ENCODE measurements at regions not wholly inside any gene's neighbourhood (a gene's known extent, or its start where the extent isn't known, plus 50 kb on each side); places are given as distances from the start of the nearest gene placed in this dataset.
"Not testable (repeated sequence)": the region's sequence is repeated elsewhere in the genome, so short reads cannot be mapped to it uniquely, and the experiment has no call there.

- DNase-seq (ENCODE audit: low spot score): no peak
These were observed 250.0 kb downstream of the SMAD2 start for GRCh38 chr18:47680488-47680887.

DNA sequence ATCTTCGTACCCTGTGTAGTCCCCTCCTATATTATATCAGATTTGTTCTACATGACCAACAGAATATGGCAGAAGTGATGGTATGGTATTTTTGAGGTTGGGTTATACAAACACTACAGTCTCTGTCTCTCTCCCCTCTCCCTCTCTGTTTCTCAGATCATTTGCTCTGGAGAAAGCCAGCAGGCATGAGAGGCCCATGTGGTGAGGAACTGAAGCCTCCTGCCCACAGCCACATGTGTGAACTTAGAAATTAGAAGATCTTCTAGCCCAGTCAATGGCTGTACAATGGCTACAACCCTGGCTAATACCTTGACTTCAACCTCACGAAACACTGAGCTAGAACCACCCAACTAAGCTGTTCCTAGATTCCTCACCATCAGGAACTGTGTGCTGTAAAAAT is 250.6 kb downstream of the SMAD2 start:
- no peak for DNase-seq (ENCODE audit: low spot score)

GRCh38 chr18:47677952-47678351 is 252.5 kb downstream of the SMAD2 start:
- DNase-seq (ENCODE audit: low spot score): no peak

- DNase-seq (ENCODE audit: low spot score): no peak
These were observed 260.6 kb downstream of the SMAD2 start for GRCh38 chr18:47669815-47670214.

GRCh38 chr18:47658498-47658897 is 272.0 kb downstream of the SMAD2 start:
- DNase-seq (ENCODE audit: low spot score): no peak

DNA sequence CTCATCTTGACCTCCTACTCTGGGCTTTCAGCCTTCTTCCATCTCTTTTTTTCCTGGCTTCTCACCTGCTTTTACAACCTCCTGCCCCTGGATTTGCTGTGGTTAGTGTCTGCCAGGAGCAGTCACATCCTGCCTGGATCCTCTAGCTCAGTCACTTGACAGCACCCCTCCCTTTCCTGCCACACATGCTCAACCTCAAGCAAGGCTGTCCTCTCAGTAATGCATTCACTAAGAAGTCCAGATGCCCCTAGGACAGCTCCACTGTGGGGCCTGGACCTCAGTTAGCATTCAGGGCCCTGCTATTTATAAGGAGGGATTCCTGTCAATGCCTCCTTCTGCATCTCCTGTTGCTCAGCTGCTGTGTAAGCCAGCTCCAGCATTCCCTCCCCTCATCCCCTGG is 275.5 kb downstream of the SMAD2 start:
- DNase-seq (ENCODE audit: low spot score): no peak

- no peak for DNase-seq (ENCODE audit: low spot score)
These were observed 285.6 kb downstream of the SMAD2 start for GRCh38 chr18:47644896-47645295.

DNA sequence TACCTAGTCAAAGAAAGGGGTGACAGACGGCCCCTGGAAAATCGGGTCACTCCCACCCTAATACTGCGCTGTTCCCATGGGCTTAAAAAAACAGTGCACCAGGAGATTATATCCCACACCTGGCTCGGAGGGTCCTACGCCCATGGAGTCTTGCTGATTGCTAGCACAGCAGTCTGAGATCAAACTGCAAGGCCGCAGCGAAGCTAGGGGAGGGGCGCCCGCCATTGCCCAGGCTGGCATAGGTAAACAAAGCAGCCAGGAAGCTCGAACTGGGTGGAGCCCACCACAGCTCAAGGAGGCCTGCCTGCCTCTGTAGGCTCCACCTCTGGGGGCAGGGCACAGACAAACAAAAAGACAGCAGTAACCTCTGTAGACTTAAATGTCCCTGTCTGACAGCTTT is 292.9 kb downstream of the SMAD2 start:
- DNase-seq (ENCODE audit: low spot score): not testable (repeated sequence)

DNA sequence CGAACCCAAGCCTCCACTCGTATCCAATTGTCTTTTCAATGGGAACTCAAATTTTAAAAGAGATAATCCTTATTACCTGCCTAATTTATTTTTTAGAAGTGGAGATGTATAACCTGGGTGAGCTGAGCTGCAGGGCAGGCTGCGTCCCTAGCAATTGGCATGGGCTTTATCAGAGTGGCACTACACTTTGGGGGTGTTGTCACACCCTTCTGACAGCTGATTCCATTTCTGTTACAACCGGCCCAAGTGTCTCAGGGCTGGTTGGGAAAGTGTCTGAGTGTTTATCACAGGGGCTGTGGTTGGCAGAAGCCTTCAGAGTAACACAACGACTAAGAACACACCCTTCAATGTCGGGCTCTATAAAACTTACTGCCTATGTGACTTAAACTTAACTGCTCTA is 295.0 kb downstream of the SMAD2 start:
- DNase-seq (ENCODE audit: low spot score): no peak

DNA sequence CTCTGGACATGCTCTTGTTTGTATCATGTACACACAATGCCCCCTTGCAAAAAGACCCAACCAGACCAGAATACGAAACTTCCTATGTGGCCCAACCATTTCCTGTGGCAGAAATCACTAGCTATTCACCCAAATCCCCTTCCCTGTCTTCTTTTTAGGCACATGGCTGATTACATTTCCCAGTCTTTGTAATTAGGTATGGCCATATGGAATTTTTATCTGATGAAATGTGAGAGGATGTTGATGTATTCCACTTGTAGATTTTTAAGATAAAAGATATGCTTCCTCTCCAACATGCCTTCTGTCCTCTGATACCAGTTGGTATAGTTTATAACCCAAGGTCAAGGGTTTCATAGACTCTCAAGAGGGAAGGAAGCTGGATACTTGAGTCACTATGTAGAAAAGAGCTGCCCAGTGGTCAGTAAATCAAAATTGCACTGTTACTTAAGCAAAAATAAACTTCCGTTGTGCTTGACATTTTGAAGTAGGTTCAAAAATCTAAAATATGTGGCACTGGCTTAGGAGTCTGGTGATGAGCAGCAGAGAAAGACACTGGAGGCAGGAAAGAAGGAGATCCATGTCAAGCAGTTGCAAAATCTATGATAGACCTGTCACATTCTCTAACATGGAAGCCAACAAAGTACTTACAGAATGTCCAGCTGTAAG is 297.4 kb downstream of the SMAD2 start:
- no peak for DNase-seq (ENCODE audit: low spot score)

DNA sequence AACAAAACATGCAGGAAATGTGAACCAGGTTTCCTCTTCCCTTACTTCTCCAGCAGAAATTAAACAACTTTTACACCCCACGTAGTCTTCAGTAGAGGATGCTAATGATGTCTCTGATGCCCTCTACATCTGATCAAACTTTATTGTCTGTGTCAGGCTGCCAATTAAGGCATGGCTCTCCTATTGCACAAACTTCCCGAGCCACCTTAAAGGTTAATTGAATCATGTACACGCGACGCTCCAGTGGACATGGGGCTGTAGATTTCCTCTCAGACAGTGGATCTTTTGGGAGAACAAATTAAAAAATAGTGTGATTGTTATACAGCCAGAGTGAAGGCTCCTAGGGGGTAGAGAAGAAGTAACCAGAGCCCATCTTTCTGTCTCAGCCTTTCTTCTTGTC is 301.6 kb downstream of the SMAD2 start:
- DNase-seq (ENCODE audit: low spot score): no peak

- no peak for DNase-seq (ENCODE audit: low spot score)
These were observed 302.1 kb downstream of the SMAD2 start for GRCh38 chr18:47628240-47628781.

GRCh38 chr18:47627030-47627429 is 303.4 kb downstream of the SMAD2 start:
- no peak for DNase-seq (ENCODE audit: low spot score)

DNA sequence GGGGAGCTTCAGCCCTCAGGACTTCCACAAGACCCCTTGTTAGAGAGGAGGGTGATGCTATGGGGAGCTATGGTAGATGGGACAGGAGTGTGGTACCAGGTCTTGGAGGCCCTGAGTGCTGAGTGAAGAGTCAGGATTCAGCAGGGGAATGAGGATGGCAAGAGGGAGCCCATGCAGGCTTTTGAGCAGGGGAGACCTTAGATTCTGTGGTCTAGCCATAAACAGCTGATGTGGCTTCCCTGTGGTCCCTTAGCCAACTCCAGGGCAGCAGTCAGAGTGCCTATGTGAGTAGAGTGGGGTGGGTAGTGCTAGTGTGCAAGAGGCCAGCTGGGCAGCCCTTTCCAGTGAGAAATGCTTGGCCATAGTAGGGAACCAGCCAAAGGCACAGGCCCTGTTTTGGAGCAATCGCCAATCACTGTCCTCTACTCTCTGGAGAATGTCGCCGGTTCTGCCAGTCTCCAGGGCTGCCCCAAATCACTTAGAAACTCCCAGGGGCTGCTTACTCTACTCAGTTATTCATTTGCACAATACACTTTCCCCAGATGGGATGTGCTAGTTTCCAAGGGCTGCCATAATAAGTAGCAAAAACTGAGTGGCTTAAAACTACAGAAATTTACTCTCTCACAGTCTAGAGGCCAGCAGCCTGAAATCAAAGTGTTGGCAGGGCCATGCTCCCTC is 310.5 kb downstream of the SMAD2 start:
- no peak for DNase-seq (ENCODE audit: low spot score)

DNA sequence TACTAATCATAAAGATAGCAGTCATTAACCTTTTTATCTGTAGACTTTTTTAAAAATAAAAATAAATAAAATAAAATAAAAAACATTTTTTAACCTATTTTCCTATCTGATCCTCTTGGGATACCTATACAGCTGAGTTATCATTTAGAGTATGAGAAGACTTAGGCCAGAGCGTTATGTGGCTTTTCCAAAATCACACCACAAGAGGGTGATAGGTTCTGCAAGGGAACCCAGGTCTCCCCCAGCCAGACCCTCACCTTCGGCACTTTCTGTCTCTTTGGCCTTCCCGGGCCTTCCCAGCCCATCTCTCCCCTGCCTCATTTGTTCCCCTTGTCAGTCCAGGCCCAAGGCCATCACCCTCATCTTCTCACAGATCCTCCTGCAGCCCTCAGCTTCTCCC is 311.7 kb downstream of the SMAD2 start:
- DNase-seq (ENCODE audit: low spot score): no peak

- no peak for DNase-seq (ENCODE audit: low spot score)
These were observed 315.4 kb downstream of the SMAD2 start for GRCh38 chr18:47615043-47615442.

DNA sequence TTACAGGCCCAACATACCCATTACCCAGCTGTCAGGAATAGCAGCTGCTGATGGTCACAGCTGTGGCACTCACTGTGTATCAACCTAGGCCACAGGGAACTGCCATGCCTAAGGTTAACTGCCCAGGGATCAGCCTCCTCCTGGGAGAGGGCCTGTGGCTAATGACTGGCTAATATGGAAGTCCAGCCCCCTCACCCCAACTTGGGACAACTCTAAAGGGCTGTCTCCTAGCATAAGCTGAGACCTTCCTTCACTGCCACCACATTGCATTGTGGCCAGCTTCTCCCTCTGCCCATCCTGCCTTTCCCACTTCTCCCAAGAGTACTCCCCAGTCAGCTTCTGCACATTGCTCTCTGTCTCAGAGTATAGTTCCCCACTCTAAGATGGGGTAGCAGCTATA is 316.5 kb downstream of the SMAD2 start:
- no peak for DNase-seq (ENCODE audit: low spot score)

DNA sequence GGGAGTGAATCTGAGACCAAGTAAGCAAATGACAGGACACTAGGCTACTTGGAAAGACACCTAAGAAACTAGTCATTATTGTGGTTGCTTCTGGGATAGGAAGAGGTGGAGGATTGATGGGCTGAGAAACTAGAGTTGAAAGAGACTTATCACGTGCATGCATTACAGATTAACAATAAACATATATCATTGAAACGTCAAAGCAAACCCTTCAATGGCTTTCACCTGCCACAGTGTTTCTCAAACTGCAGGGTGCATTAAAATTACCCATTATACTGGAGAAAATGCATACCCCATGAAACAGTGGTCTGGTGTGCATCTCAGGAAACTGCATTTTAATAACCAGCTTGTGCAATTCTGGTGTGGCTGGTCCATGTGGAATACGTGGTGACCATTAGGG is 318.8 kb downstream of the SMAD2 start:
- DNase-seq (ENCODE audit: low spot score): no peak

DNA sequence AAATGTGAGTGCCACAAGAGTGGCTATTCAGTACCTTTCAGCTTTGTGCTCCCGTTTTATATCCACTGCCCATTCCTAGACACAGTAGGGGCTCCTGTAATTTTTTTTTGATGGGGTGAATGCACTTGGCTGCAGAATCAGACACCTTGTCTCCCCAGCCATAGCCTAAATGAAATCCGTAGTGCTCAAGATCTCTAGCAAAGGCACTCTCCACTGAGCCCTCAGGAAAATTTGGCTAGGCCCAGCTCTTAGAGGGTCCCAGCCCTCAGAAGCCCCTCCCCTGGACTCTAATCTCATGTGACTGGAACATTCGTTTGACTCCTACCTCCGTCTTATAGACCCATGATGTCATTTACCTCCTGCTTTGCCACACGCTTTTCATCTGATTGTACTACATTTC is 323.9 kb downstream of the SMAD2 start:
- no peak for DNase-seq (ENCODE audit: low spot score)

DNA sequence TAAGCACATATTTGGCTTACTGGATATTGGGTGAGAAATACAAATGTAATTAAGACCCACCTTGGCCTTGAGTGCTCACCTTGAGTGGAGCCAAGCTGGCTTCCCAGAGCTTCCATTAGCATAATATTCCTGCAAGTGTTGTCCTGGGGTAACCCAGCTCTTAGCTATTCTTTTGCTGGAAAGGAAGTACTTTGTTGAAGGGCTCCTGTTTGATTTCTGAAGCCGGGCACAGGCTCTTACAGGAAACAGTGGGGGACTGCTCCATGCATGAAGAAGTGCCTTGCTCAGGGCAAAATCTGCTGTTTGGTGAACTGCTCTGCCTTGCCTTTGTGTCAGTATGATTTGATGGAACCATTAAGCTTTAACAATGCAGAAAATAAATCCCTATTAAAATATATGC is 325.4 kb downstream of the SMAD2 start:
- DNase-seq (ENCODE audit: low spot score): no peak

GRCh38 chr18:47604021-47604420 is 326.4 kb downstream of the SMAD2 start:
- DNase-seq (ENCODE audit: low spot score): no peak

- DNase-seq (ENCODE audit: low spot score): no peak
These were observed 327.3 kb downstream of the SMAD2 start for GRCh38 chr18:47603158-47603557.

DNA sequence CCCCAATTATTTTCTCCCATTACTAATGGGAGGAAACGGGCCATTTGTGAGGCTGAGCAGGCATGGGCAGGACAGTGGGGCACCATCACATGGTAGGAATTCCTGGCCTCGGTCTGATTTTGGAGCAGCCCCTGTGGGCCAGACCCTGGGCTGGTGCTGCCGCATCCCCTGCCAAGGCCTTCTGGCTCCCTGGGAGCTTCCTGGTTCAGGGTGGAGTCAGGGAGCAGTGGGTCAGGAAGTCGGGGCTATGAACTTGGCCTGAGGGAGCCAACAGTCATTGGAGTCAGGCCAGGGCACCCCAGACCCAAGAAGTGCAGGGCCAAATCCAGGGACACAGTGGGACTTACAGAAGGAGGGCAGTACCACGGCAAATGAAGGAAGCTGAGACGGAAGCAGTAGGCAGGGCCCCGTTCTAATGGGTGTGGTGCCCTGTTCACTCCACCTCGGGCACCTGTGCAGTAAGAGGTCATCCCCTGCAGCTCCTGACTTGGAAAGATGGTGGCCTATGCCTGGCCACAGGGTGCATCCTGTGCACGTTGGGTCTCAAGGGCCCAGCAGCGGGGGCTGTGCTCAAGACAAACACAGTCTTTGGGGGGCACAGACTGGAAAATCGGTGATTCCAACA is 328.1 kb downstream of the SMAD2 start:
- no peak for DNase-seq (ENCODE audit: low spot score)

Data from mesenteric fat pad (tissue), 1 donor.